ENCODE measurements at regions not wholly inside any gene's neighbourhood (a gene's known extent, or its start where the extent isn't known, plus 50 kb on each side); places are given as distances from the start of the nearest gene placed in this dataset.

- no TSS peak for BruUV-seq (replicated peaks)
- Histone ChIP-seq H3K79me2 (ENCODE audit: control insufficient read depth, insufficient read depth, low read length) (no peaks in the 10 kb centered on the region), H3K9ac (ENCODE audit: control insufficient read depth, insufficient read depth, low read length) (peak overlapping the region; percentile 33), H3K9me3 (replicated peaks; ENCODE audit: control insufficient read depth, insufficient read depth, low read length) (no peaks in the 10 kb centered on the region; the same call in 2 of the 3 replicates), H3K27me3 (replicated peaks in 1 of 2; ENCODE audit: control insufficient read depth in 2 of 2, insufficient read depth in 2 of 2, low read length in 1 of 2) (no peaks in the 10 kb centered on the region), H3K4me1 (ENCODE audit: control insufficient read depth, insufficient read depth, low read length) (peaks cover 16% of the 10 kb centered on the region), H2AFZ (ENCODE audit: control insufficient read depth, low read depth, low read length) (peak overlapping the region; percentile 68), H3K36me3 (ENCODE audit: control insufficient read depth in 2 of 2, insufficient read depth in 2 of 2, low read length in 1 of 2) (no peaks in the 10 kb centered on the region), H3K4me2 (ENCODE audit: control insufficient read depth, insufficient read depth) (peak overlapping the region; percentile 2), H4K20me1 (ENCODE audit: control insufficient read depth, insufficient read depth) (no peaks in the 10 kb centered on the region), H3K4me3 (no peak overlapping the region), H3K27ac (ENCODE audit: control insufficient read depth, insufficient read depth) (peak overlapping the region; percentile 95)
- WGBS (ENCODE audit: insufficient coverage, insufficient replicate concordance, low lambda C conversion rate, missing lambda C conversion rate) = 12% methylated on average over 7 of the region's 7 CpGs
- CTCF ChIA-PET = interaction anchor here (0.6 to 8.1 kb wide), 63 partner anchors 8 to 1948 kb away, joined by 3 to 240 read pairs (median 4); no protein-coding TSS in a partner anchor
- in situ Hi-C loops (cut with MboI) = loop anchor here (10.0 kb wide), 2 partner anchors 233 to 673 kb away; no protein-coding TSS in a partner anchor
- SMC1A ChIA-PET (ENCODE audit: uncharacterized antibody, unreplicated experiment) = interaction anchor here (0.6 to 8.2 kb wide), 62 partner anchors 12 to 673 kb away, joined by 3 to 200 read pairs (median 5); no protein-coding TSS in a partner anchor
- FAIRE-seq = peak; percentile 64
- DNase-seq (ENCODE audit: low read depth, low spot score) = peak; percentile 72
- intact Hi-C loops (cut with micrococcal nuclease; ENCODE audit: unreplicated experiment) = loop anchor here (1.0 to 5.0 kb wide), 10 partner anchors 101 to 673 kb away; no protein-coding TSS in a partner anchor
- ATAC-seq = peak; percentile 86
- RAD21 ChIA-PET (ENCODE audit: unreplicated experiment) = interaction anchor here (0.6 to 8.4 kb wide), 57 partner anchors 10 to 676 kb away, joined by 3 to 183 read pairs (median 5); no protein-coding TSS in a partner anchor
- POLR2A ChIA-PET = interaction anchor here (0.7 to 2.6 kb wide), 10 partner anchors 14 to 541 kb away, joined by 3 to 15 read pairs (median 6); no protein-coding TSS in a partner anchor
- TF ChIP-seq GABPA (IDR thresholded peaks at IDR 0.05; ENCODE audit: low read depth) (no peak), RAD21 (IDR thresholded peaks at IDR 0.05; ENCODE audit: insufficient read depth, low read depth, low read length) (peak; percentile 98), BCL11A (IDR thresholded peaks at IDR 0.05; ENCODE audit: low read depth, low read length) (no peak), TCF12 (IDR thresholded peaks at IDR 0.05; ENCODE audit: low read depth, low read length) (peak; percentile 34; the same call in 1 of the 2 replicates), PAX5 (IDR thresholded peaks at IDR 0.05; ENCODE audit: borderline replicate concordance, low read depth, low read length) (no peak), HSF1 (IDR thresholded peaks at IDR 0.05; ENCODE audit: low read depth, low read length) (no peak), DPF2 (IDR thresholded peaks at IDR 0.05) (no peak), SP1 (IDR thresholded peaks at IDR 0.05; ENCODE audit: low read depth, low read length) (no peak), HDAC2 (IDR thresholded peaks at IDR 0.05) (no peak)
- TF ChIP-seq, protein P1, sequence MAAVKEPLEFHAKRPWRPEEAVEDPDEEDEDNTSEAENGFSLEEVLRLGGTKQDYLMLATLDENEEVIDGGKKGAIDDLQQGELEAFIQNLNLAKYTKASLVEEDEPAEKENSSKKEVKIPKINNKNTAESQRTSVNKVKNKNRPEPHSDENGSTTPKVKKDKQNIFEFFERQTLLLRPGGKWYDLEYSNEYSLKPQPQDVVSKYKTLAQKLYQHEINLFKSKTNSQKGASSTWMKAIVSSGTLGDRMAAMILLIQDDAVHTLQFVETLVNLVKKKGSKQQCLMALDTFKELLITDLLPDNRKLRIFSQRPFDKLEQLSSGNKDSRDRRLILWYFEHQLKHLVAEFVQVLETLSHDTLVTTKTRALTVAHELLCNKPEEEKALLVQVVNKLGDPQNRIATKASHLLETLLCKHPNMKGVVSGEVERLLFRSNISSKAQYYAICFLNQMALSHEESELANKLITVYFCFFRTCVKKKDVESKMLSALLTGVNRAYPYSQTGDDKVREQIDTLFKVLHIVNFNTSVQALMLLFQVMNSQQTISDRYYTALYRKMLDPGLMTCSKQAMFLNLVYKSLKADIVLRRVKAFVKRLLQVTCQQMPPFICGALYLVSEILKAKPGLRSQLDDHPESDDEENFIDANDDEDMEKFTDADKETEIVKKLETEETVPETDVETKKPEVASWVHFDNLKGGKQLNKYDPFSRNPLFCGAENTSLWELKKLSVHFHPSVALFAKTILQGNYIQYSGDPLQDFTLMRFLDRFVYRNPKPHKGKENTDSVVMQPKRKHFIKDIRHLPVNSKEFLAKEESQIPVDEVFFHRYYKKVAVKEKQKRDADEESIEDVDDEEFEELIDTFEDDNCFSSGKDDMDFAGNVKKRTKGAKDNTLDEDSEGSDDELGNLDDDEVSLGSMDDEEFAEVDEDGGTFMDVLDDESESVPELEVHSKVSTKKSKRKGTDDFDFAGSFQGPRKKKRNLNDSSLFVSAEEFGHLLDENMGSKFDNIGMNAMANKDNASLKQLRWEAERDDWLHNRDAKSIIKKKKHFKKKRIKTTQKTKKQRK (IDR thresholded peaks at IDR 0.05; ENCODE audit: low read depth, low read length) = no peak
- TF ChIP-seq, protein P2, sequence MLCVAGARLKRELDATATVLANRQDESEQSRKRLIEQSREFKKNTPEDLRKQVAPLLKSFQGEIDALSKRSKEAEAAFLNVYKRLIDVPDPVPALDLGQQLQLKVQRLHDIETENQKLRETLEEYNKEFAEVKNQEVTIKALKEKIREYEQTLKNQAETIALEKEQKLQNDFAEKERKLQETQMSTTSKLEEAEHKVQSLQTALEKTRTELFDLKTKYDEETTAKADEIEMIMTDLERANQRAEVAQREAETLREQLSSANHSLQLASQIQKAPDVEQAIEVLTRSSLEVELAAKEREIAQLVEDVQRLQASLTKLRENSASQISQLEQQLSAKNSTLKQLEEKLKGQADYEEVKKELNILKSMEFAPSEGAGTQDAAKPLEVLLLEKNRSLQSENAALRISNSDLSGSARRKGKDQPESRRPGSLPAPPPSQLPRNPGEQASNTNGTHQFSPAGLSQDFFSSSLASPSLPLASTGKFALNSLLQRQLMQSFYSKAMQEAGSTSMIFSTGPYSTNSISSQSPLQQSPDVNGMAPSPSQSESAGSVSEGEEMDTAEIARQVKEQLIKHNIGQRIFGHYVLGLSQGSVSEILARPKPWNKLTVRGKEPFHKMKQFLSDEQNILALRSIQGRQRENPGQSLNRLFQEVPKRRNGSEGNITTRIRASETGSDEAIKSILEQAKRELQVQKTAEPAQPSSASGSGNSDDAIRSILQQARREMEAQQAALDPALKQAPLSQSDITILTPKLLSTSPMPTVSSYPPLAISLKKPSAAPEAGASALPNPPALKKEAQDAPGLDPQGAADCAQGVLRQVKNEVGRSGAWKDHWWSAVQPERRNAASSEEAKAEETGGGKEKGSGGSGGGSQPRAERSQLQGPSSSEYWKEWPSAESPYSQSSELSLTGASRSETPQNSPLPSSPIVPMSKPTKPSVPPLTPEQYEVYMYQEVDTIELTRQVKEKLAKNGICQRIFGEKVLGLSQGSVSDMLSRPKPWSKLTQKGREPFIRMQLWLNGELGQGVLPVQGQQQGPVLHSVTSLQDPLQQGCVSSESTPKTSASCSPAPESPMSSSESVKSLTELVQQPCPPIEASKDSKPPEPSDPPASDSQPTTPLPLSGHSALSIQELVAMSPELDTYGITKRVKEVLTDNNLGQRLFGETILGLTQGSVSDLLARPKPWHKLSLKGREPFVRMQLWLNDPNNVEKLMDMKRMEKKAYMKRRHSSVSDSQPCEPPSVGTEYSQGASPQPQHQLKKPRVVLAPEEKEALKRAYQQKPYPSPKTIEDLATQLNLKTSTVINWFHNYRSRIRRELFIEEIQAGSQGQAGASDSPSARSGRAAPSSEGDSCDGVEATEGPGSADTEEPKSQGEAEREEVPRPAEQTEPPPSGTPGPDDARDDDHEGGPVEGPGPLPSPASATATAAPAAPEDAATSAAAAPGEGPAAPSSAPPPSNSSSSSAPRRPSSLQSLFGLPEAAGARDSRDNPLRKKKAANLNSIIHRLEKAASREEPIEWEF (IDR thresholded peaks at IDR 0.05; ENCODE audit: insufficient replicate concordance, low read depth, low read length) = no peak
Observed at GRCh38 chrX:13487731-13488505, 81.5 kb upstream of the EGFL6 start.
